ENCODE measurements at regions not wholly inside any gene's neighbourhood (a gene's known extent, or its start where the extent isn't known, plus 50 kb on each side); places are given as distances from the start of the nearest gene placed in this dataset.

GRCh38 chr2:43024515-43025011, 201.8 kb downstream of the ZFP36L2 start:
- no peak for TF ChIP-seq TAF1 (IDR thresholded peaks at IDR 0.05; ENCODE audit: low read depth, low read length)
- no peak for TF ChIP-seq POLR2A (IDR thresholded peaks at IDR 0.05; ENCODE audit: low read depth, low read length)
- TF ChIP-seq POLR2AphosphoS5 (IDR thresholded peaks at IDR 0.05; ENCODE audit: low read depth, low read length) = no peak
